ENCODE measurements at regions not wholly inside any gene's neighbourhood (a gene's known extent, or its start where the extent isn't known, plus 50 kb on each side); places are given as distances from the start of the nearest gene placed in this dataset.

- no peak overlapping the region for H3K27ac ChIP-seq (ENCODE audit: low read depth in 1 of 2, low read length in 2 of 2)
- no peak for DNase-seq (ENCODE audit: low spot score)
- TF ChIP-seq YY1 (IDR thresholded peaks at IDR 0.05) (no peak), CTCF (IDR thresholded peaks at IDR 0.05; ENCODE audit: low read depth, low read length, missing input control) (no peak), FOXA1 (IDR thresholded peaks at IDR 0.05) (no peak), GABPA (IDR thresholded peaks at IDR 0.05 in 1 of 2, conservative IDR thresholded peaks at IDR 0.05 in 1 of 2) (no peak), NR2F2 (IDR thresholded peaks at IDR 0.05) (no peak), ATF3 (IDR thresholded peaks at IDR 0.05) (no peak), REST (IDR thresholded peaks at IDR 0.05) (no peak), EGR1 (IDR thresholded peaks at IDR 0.05; ENCODE audit: low read depth in 2 of 2) (no peak), FOXA2 (IDR thresholded peaks at IDR 0.05) (no peak), HNF4A (conservative IDR thresholded peaks at IDR 0.05) (no peak)
Measured at GRCh38 chr16:86812363-86812970, 234.1 kb downstream of the FOXL1 start.

GRCh38 chr16:86814256-86814655, 235.9 kb downstream of the FOXL1 start:
- no peaks in the 10 kb centered on the region for H3K9me3 ChIP-seq (ENCODE audit: control insufficient read depth in 4 of 4, low read length in 3 of 4)
- H3K27me3 ChIP-seq (ENCODE audit: control insufficient read depth in 4 of 4, insufficient read depth in 4 of 4, low read length in 3 of 4), result peaks cover 0 to 8% (median 1%) of the 10 kb centered on the region in 4 donors
- no peak overlapping the region for H3K9ac ChIP-seq (ENCODE audit: low read depth in 1 of 2, low read length in 2 of 2)
- no peak for DNase-seq (ENCODE audit: low spot score)
- 82% methylated on average over 7 of the region's 7 CpGs for WGBS
- TF ChIP-seq YY1 (IDR thresholded peaks at IDR 0.05) (no peak), NR2F2 (IDR thresholded peaks at IDR 0.05) (no peak), FOXA2 (IDR thresholded peaks at IDR 0.05) (no peak), HNF4G (IDR thresholded peaks at IDR 0.05) (no peak), ZBTB33 (IDR thresholded peaks at IDR 0.05) (no peak), JUND (IDR thresholded peaks at IDR 0.05) (no peak), EGR1 (IDR thresholded peaks at IDR 0.05; ENCODE audit: low read depth in 2 of 2) (no peak), CTCF (IDR thresholded peaks at IDR 0.05; ENCODE audit: low read depth, low read length, missing input control) (no peak), REST (IDR thresholded peaks at IDR 0.05) (no peak), RXRA (IDR thresholded peaks at IDR 0.05) (no peak), TAF1 (conservative IDR thresholded peaks at IDR 0.05) (no peak)
- no peak overlapping the region for H3K4me3 ChIP-seq (ENCODE audit: low read depth in 1 of 3, low read length in 3 of 3)
- no peak overlapping the region for H3K27ac ChIP-seq (ENCODE audit: low read depth in 1 of 2, low read length in 2 of 2)
- peaks cover 0 to 6% (median 0%) of the 10 kb centered on the region in 4 donors for H3K4me1 ChIP-seq (ENCODE audit: control insufficient read depth in 4 of 4, insufficient read depth in 4 of 4, low read length in 3 of 4)
- no peaks in the 10 kb centered on the region for H3K36me3 ChIP-seq (ENCODE audit: control insufficient read depth in 4 of 4, insufficient read depth in 3 of 4, low read depth in 1 of 4, low read length in 3 of 4)

More at GRCh38 chr16:86812363-86812970, 234.1 kb downstream of the FOXL1 start:
- Histone ChIP-seq H3K36me3 (ENCODE audit: control insufficient read depth in 4 of 4, insufficient read depth in 3 of 4, low read depth in 1 of 4, low read length in 3 of 4) (no peaks in the 10 kb centered on the region), H3K9ac (ENCODE audit: low read depth in 1 of 2, low read length in 2 of 2) (no peak overlapping the region), H3K9me3 (ENCODE audit: control insufficient read depth in 4 of 4, low read length in 3 of 4) (no peaks in the 10 kb centered on the region), H3K4me3 (ENCODE audit: low read depth in 1 of 3, low read length in 3 of 3) (no peak overlapping the region), H3K4me1 (ENCODE audit: control insufficient read depth in 4 of 4, insufficient read depth in 4 of 4, low read length in 3 of 4) (no peaks in the 10 kb centered on the region), H3K27me3 (ENCODE audit: control insufficient read depth in 4 of 4, insufficient read depth in 4 of 4, low read length in 3 of 4) (peaks cover 0 to 7% (median 3%) of the 10 kb centered on the region in 4 donors)
- 65% methylated on average over 2 of the region's 2 CpGs for WGBS

All from liver (tissue), 8 donors.